22Rv1 (cell line): ENCODE measurements at regions not wholly inside any gene's neighbourhood (a gene's known extent, or its start where the extent isn't known, plus 50 kb on each side); places are given as distances from the start of the nearest gene placed in this dataset.

ENCODE experiments used
- CTCF ChIP-seq: fragments of 450-650 bp; IDR thresholded peaks from 2 replicates; pipeline ENCODE4 v1.5.1; 2017; ENCODE audit warnings: mild to moderate bottlenecking
- ZFX ChIP-seq: fragments of 450-650 bp; IDR thresholded peaks from 2 replicates; pipeline ENCODE4 v1.6.1; 2017; ENCODE audit warnings: antibody characterized with exemption, borderline replicate concordance

DNA sequence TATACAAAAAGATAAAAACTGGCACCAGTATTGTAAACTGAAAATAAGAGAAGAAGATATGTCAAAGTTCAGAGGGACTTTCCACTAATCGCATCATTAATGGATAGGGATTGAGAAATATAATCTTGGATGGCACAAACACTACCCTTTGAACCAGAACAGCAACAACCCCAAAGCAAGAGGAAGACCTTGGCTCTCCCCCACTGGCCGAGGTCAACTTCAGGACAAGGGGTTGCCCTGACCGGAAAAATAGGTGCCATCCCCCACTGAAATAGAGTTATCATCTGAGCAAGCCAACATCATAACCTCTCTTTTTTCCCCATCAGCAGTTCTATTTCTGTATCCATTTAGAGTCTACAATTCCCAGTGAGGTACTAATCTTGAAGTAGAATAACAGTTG, 72.4 kb upstream of the PCED1B start:
- TF ChIP-seq CTCF (no peak), ZFX (no peak)
